SK-N-SH (cell line): ENCODE measurements at regions not wholly inside any gene's neighbourhood (a gene's known extent, or its start where the extent isn't known, plus 50 kb on each side); places are given as distances from the start of the nearest gene placed in this dataset.

ENCODE experiments used
- small RNA-seq, 7 experiments: library from RNA; depleted of rRNA; stranded (forward); fragments of <200 nt; gene quantifications; one replicate each; pipeline ENCODE3, GENCODE V24; 2012

Small RNA genes lying in the stretch of these regions (small RNA-seq; reads per million reads assigned to genes)
- 0 reads per million in 7 experiments for gene AC018692.3
- 1.6 to 208 (median 13.5) reads per million in 7 experiments for gene RF00003
- 0 reads per million in 7 experiments for gene RF00156
- gene RN7SL52P, result 0 reads per million in 7 experiments
